GM21528 (cell line): ENCODE measurements at regions not wholly inside any gene's neighbourhood (a gene's known extent, or its start where the extent isn't known, plus 50 kb on each side); places are given as distances from the start of the nearest gene placed in this dataset.

Experiments
- ATAC-seq: cut with Tn5 transposase; IDR thresholded peaks from one replicate; pipeline ENCODE4 v1.9.1; 2021; ENCODE audit warnings: mild to moderate bottlenecking, moderate library complexity; ENCODE audit not compliant: unreplicated experiment, low FRiP score

DNA sequence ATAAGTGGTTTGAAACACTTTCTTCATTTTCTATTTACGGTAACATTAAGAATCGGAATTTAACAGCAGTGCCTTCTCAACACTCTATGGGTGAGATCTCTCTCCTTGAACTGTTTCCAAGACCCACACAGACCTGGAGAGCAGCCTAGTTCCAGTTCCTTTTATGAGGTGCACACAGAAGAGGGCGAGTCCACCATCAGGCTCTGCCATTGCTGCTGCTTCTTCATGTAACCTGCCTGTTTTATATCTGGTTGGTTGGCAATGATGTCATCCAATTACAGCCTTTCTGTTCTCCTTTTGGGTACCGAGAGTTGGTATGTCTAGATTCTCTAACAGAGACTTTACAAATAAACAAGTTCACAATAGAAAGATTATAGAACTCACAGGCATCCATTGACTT, 225.7 kb downstream of the UTP18 start:
- no peak for ATAC-seq

DNA sequence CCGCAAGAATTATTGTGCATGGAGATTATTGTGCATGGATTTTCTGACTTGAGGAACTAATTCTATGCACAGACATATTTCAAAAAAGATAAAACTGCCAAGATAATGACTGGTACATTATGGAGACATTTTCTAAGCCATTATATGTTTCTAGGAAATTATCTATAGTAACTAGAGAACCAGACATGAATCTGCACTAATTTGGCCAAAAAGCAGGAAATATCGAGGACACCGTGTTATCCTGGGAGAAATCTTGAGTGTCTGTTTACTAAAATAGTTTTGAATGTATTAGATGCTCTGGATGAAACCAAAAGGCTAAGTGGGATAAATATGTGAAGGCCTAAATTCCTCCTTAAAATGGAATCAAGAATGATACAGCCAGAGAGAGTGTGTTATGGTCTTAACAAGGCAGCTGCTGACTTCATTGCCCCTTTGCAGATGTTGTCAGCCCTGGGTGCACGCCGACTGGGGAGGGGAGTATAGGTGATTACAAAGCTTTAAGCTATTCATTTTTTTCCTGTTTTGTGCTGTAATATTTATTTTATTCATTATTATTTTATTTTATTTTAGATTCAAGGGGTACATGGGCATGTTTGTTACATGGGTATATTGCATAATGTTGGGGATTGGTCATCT, 226.7 kb downstream of the UTP18 start:
- ATAC-seq: no peak

GRCh38 chr17:51487947-51488346, 227.6 kb downstream of the UTP18 start:
- ATAC-seq: no peak

DNA sequence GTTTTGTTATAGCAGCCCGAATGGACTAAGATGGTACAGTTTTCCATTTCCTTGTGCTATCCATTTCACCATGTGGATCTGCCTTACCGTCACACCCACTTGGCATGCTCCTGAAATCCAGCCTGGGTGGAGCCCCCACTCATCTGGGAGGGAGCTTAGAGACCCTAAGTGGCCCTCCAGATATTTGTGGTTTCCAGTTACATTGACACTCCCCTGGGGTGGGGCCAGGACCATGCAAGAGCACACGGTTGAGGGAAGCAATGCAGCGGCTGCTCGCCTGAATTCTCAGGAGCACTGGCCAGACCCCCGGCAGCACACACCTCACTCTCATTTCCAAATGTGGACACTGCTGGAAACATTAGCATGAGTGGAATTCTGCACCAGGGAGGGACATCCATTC, 231.1 kb downstream of the UTP18 start:
- no peak for ATAC-seq

- ATAC-seq: no peak
Observed at GRCh38 chr17:51493206-51493605, 232.9 kb downstream of the UTP18 start.

GRCh38 chr17:51496378-51496777, 236.0 kb downstream of the UTP18 start:
- ATAC-seq: no peak

DNA sequence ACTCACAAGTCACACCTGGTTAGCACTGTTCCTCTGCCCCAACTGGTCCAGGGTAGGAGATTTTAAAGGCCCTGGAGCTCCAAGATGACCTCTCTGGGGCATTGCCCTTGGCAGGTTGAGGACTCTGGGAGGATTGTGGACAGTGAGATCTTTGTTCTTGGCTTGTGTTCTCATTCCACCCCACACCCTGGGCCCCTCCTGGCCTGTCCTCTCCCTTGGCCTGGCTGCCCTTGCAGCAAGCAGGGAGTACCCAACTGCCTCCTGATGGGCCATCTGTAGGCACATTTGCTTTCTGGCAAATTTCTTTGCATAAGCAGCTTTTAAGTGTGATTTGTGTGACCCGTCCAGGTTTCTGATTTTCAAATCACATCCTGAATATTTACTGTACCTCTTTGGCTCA, 239.6 kb downstream of the UTP18 start:
- ATAC-seq: no peak

- ATAC-seq: no peak
Observed at GRCh38 chr17:51500454-51500853, 240.1 kb downstream of the UTP18 start.

- ATAC-seq: no peak
Observed at GRCh38 chr17:51505450-51505849, 245.1 kb downstream of the UTP18 start.

DNA sequence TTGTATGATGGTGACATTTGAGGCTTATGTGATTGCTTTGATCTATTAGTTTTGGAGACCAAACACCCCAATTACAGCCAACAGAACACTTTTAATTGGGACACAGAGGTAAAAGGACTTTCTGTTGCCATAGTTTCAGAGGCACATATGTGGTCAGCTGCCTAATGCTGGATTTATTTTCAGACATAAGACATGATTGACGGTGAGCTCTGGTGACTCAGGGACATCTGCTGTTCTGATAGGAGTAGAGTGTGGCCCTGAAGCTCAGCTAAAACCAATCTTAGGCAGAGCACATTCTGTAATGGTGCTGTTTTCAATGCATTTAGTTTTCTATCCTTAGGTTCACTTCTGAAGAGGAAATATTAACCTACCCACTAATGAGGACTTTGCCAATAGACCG, 247.1 kb downstream of the UTP18 start:
- no peak for ATAC-seq

DNA sequence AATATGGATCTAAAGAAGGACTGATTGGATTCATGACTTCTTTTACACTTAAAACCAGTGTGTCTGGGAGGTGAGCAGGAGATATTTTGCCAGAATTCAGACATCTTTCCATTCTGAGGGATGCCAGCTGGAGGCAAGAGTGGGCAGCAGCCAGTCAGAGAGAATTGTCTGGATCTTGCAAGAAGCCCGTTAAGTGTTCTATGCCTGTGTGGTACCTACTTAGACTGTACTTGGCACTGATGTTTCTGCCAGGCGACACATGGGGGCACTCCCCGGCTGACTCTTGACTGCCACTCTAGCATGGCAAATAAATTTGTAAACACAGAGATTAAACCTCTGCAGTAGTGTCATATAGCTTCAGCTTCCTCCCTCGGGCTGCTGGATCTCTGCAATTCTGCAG, 247.7 kb downstream of the UTP18 start:
- ATAC-seq: no peak

DNA sequence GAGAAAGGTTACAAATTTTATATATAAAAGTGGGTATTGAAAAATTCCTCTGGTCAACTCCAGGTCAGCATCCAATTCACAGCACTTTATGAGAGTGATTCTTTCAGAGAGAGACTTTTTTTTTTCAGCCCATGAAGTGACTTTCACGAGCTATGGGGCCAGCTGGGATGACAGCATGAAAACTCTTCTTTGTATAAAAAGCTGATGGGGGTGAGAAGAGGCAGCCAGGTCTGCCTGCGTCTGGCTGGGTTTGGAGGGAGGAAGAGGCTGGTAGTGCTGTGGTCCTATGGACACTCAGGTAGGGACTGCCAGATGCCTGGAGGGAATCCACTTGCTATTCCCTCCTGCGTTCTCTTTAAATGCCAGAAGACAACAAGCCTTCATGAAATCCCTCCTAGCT, 250.6 kb downstream of the UTP18 start:
- no peak for ATAC-seq

- no peak for ATAC-seq
Observed at GRCh38 chr17:51512220-51512907, 252.0 kb downstream of the UTP18 start.

- no peak for ATAC-seq
Observed at GRCh38 chr17:51516924-51517323, 256.6 kb downstream of the UTP18 start.

GRCh38 chr17:51524524-51524923, 264.2 kb downstream of the UTP18 start:
- ATAC-seq: no peak

GRCh38 chr17:51526507-51526906, 266.2 kb downstream of the UTP18 start:
- no peak for ATAC-seq

DNA sequence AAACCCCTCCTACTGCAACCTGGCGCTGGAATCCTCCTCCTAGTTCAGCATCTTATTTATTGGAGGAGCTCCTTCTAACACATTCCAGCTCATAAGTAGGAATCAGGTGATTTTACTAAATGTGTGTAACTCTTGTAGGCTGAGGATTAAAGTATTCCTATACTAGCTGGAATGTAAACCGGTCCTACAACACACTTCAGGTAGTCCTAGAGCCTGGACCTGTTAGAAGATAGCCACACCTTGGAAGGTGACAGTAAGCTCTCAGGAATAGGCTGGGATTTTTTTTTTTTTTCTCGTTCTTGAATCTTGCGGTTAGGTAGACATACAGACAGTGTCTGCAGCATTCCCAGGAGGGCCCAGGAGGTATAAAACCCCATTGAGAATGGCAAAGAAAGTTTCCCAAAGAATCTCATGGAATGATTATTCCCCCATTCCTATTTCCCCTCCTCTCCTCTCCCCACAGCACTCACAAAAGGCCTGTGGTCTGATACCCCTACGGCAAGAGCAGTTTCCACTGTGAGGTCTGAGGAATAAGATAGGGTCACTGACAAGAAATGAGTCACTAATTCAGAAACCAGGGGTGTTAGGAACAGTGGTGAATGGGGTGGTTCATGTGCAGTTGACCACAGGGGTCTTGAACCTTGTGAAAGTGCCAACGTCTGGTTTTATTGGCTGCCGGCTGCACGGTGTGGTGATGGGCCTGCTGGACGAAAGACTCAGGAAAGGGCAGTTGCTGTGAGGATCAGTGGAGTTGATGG, 267.1 kb downstream of the UTP18 start:
- ATAC-seq: no peak

- no peak for ATAC-seq
Observed at GRCh38 chr17:51528111-51528510, 267.8 kb downstream of the UTP18 start.

DNA sequence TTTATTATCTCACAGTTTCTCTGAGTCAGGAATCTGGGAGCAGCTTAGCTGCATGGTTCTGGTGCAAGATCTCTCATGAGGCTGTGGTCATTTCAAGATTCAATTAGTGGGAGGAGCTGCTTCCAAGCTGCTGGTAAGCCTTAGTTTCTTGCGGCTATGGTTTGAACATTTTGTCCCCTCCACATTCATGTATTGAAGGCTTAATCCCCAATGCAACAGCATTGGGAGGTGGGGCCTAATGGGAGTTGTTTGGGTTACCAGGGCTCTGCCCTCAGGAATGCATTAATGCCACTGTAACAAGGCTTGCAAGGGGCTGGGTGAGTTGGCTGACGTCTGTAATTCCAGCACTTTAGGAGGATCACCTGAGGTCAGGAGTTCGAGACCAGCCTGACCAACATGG, 272.9 kb downstream of the UTP18 start:
- ATAC-seq: no peak

- no peak for ATAC-seq
Observed at GRCh38 chr17:51533821-51534220, 273.5 kb downstream of the UTP18 start.

GRCh38 chr17:51536627-51537026, 276.3 kb downstream of the UTP18 start:
- ATAC-seq: no peak
